Neural cell (in vitro differentiated cells): ENCODE measurements at regions not wholly inside any gene's neighbourhood (a gene's known extent, or its start where the extent isn't known, plus 50 kb on each side); places are given as distances from the start of the nearest gene placed in this dataset.

Experiments
- H2AFZ ChIP-seq: fragments of 200-600, 300-800 bp; sonication (generic), shearing (Covaris generic); 2 replicates; pipeline ENCODE4 v1.6.0; 2014; ENCODE audit warnings: low read depth, mild to moderate bottlenecking, antibody characterized with exemption, low read length, moderate library complexity
- H3F3A ChIP-seq: fragments of 200-600 bp; shearing (Covaris generic); 2 replicates; pipeline ENCODE4 v1.6.1; 2016; ENCODE audit warnings: mild to moderate bottlenecking, moderate library complexity, mixed read lengths, antibody characterized with exemption, low read length; ENCODE audit not compliant: insufficient read depth, poor library complexity, severe bottlenecking
- H3K27ac ChIP-seq: fragments of 200-600, 300-800 bp; sonication (generic), shearing (Covaris generic); 2 replicates; pipeline ENCODE4 v1.5.1; 2014; ENCODE audit warnings: mild to moderate bottlenecking, low read length, moderate library complexity
- H3K27me3 ChIP-seq: fragments of 300-800, 200-600 bp; sonication (generic), shearing (Covaris generic); 2 replicates; pipeline ENCODE4 v1.6.0; 2014; ENCODE audit warnings: mild to moderate bottlenecking, low read depth, low read length, moderate library complexity; ENCODE audit not compliant: insufficient read depth
- H3K36me3 ChIP-seq: fragments of 300-800, 200-600 bp; sonication (generic), shearing (Covaris generic); 2 replicates; pipeline ENCODE4 v1.5.1; 2014; ENCODE audit warnings: mild to moderate bottlenecking, antibody characterized with exemption, low read length, moderate library complexity; ENCODE audit not compliant: insufficient read depth
- H3K4me2 ChIP-seq: fragments of 300-800, 200-600 bp; sonication (generic), shearing (Covaris generic); 2 replicates; pipeline ENCODE4 v1.6.0; 2014; ENCODE audit warnings: mild to moderate bottlenecking, low read length
- H3K4me3 ChIP-seq: fragments of 300-800, 200-600 bp; sonication (generic), shearing (Covaris generic); 2 replicates; pipeline ENCODE4 v1.5.1; 2014; ENCODE audit warnings: mild to moderate bottlenecking, low read length, moderate library complexity
- H3K79me2 ChIP-seq: fragments of 200-600 bp; shearing (Covaris generic); replicated peaks from 2 replicates; pipeline ENCODE4 v1.6.0; 2014; ENCODE audit warnings: mild to moderate bottlenecking, low read length, moderate library complexity; ENCODE audit not compliant: insufficient read depth
- H3K9ac ChIP-seq: fragments of 300-800, 200-600 bp; sonication (generic), shearing (Covaris generic); 2 replicates; pipeline ENCODE4 v1.6.1; 2016; ENCODE audit warnings: mild to moderate bottlenecking, low read length, mixed read lengths
- H3K9me2 ChIP-seq: fragments of 200-600 bp; shearing (Covaris generic); 2 replicates; pipeline ENCODE4 v1.6.1; 2016; ENCODE audit warnings: mild to moderate bottlenecking, low read length, mixed read lengths; ENCODE audit not compliant: insufficient read depth
- H3K9me3 ChIP-seq: fragments of 200-600, 300-800 bp; sonication (generic), shearing (Covaris generic); 2 replicates; pipeline ENCODE4 v1.6.1; 2016; ENCODE audit warnings: mild to moderate bottlenecking, mixed run types, low read length, moderate library complexity, mixed read lengths
- H4K20me1 ChIP-seq: fragments of 200-600 bp; shearing (Covaris generic); 2 replicates; pipeline ENCODE4 v1.6.1; 2016; ENCODE audit warnings: mild to moderate bottlenecking, mixed run types; ENCODE audit not compliant: insufficient read depth
- CTCF ChIP-seq: fragments of 450-650 bp; IDR thresholded peaks from 2 replicates; pipeline ENCODE4 v1.5.1; 2014; ENCODE audit warnings: antibody characterized with exemption, mild to moderate bottlenecking, moderate library complexity; ENCODE audit not compliant: poor library complexity, severe bottlenecking
- EP300 ChIP-seq: fragments of 450-650 bp; conservative IDR thresholded peaks from 2 replicates; pipeline ENCODE4 v1.6.1; 2014; ENCODE audit warnings: antibody characterized with exemption, mild to moderate bottlenecking, moderate library complexity; ENCODE audit not compliant: poor library complexity, severe bottlenecking
- EZH2 ChIP-seq: fragments of 200-600, 300-800 bp; shearing (Covaris generic), sonication (generic); IDR thresholded peaks from 2 replicates; pipeline ENCODE4 v1.6.1; 2014; ENCODE audit warnings: antibody characterized with exemption, low read length, borderline replicate concordance, mild to moderate bottlenecking; ENCODE audit not compliant: insufficient read depth, poor library complexity, severe bottlenecking
- MXI1 ChIP-seq: fragments of 450-650 bp; conservative IDR thresholded peaks from 2 replicates; pipeline ENCODE4 v1.6.1; 2014; ENCODE audit warnings: antibody characterized with exemption, mild to moderate bottlenecking; ENCODE audit not compliant: poor library complexity, severe bottlenecking
- POLR2AphosphoS5 ChIP-seq: IDR thresholded peaks from 2 replicates; pipeline ENCODE4 v1.6.1; 2012
- RAD21 ChIP-seq: fragments of 450-650 bp; conservative IDR thresholded peaks from 2 replicates; pipeline ENCODE4 v1.6.1; 2014; ENCODE audit warnings: antibody characterized with exemption, mild to moderate bottlenecking, moderate library complexity
- REST ChIP-seq: IDR thresholded peaks from 2 replicates; pipeline ENCODE4 v1.6.1; 2012; ENCODE audit warnings: borderline replicate concordance
- SMC3 ChIP-seq: fragments of 450-650 bp; conservative IDR thresholded peaks from 2 replicates; pipeline ENCODE4 v1.6.1; 2014; ENCODE audit warnings: antibody characterized with exemption, mild to moderate bottlenecking, moderate library complexity; ENCODE audit not compliant: poor library complexity
- TAF1 ChIP-seq: IDR thresholded peaks from 2 replicates; pipeline ENCODE4 v1.6.1; 2012; ENCODE audit warnings: low read depth

- H3K27ac ChIP-seq = no peak overlapping the region
- no peaks in the 10 kb centered on the region for H4K20me1 ChIP-seq
- no peaks in the 10 kb centered on the region for H3K36me3 ChIP-seq
- no peaks in the 10 kb centered on the region for H3K9me2 ChIP-seq
- no peak overlapping the region for H2AFZ ChIP-seq
- no peaks in the 10 kb centered on the region for H3K9me3 ChIP-seq
- no peak overlapping the region for H3K9ac ChIP-seq
- TF ChIP-seq REST (no peak), POLR2AphosphoS5 (no peak), MXI1 (no peak), TAF1 (no peak), RAD21 (no peak), EZH2 (no peak), EP300 (no peak)
- no peaks in the 10 kb centered on the region for H3K79me2 ChIP-seq
- H3K4me2 ChIP-seq = no peak overlapping the region
- no peaks in the 10 kb centered on the region for H3F3A ChIP-seq
- no peak overlapping the region for H3K4me3 ChIP-seq
- no peaks in the 10 kb centered on the region for H3K27me3 ChIP-seq
Measured at GRCh38 chr1:181152892-181153633, 64.6 kb downstream of the IER5 start.

GRCh38 chr1:181153634-181153961 lies 65.1 kb downstream of the IER5 start:
- H3K9ac ChIP-seq = no peak overlapping the region
- no peaks in the 10 kb centered on the region for H3K36me3 ChIP-seq
- H3K4me3 ChIP-seq = no peak overlapping the region
- no peak overlapping the region for H3K4me2 ChIP-seq
- H3F3A ChIP-seq = no peaks in the 10 kb centered on the region
- H3K79me2 ChIP-seq = no peaks in the 10 kb centered on the region
- H2AFZ ChIP-seq = no peak overlapping the region
- no peaks in the 10 kb centered on the region for H4K20me1 ChIP-seq
- H3K27ac ChIP-seq = no peak overlapping the region
- H3K9me3 ChIP-seq = no peaks in the 10 kb centered on the region
- H3K27me3 ChIP-seq = no peaks in the 10 kb centered on the region
- H3K9me2 ChIP-seq = no peaks in the 10 kb centered on the region
- no peak for TF ChIP-seq CTCF
- TF ChIP-seq EP300 = no peak
- no peak for TF ChIP-seq REST
- TF ChIP-seq RAD21 = no peak
- TF ChIP-seq EZH2 = no peak
- TF ChIP-seq SMC3 = no peak
- no peak for TF ChIP-seq TAF1
- TF ChIP-seq POLR2AphosphoS5 = no peak
- TF ChIP-seq MXI1 = no peak
